Testis (tissue), 2 donors: ENCODE measurements at regions not wholly inside any gene's neighbourhood (a gene's known extent, or its start where the extent isn't known, plus 50 kb on each side); places are given as distances from the start of the nearest gene placed in this dataset.

Source experiments
- DNase-seq: peaks from one replicate; pipeline ENCODE4 v3.0.0-alpha.2; 2019
- H3K27ac ChIP-seq, 2 donors: fragments of 200-600 bp; sonication (generic); one replicate each; pipeline ENCODE4 v1.5.1; 2019
- H3K27me3 ChIP-seq: fragments of 200-600 bp; sonication (generic); one replicate; pipeline ENCODE4 v1.5.1; 2019
- H3K36me3 ChIP-seq: fragments of 200-600 bp; sonication (generic); one replicate; pipeline ENCODE4 v1.5.1; 2017; ENCODE audit warnings: low read depth; ENCODE audit errors: missing control alignments
- H3K4me1 ChIP-seq: fragments of 200-600 bp; sonication (generic); one replicate; pipeline ENCODE4 v1.5.1; 2019
- H3K4me3 ChIP-seq, 2 donors: fragments of 200-600 bp; sonication (generic); one replicate each; pipeline ENCODE4 v1.5.1; 2017 to 2019
- H3K9me3 ChIP-seq: fragments of 200-600 bp; sonication (generic); one replicate; pipeline ENCODE4 v1.5.1; 2017
- POLR2A ChIP-seq: fragments of 450-650 bp; IDR thresholded peaks from one replicate; pipeline ENCODE4 v1.6.1; 2017; ENCODE audit warnings: antibody characterized with exemption, mild to moderate bottlenecking, moderate library complexity
- WGBS, 2 donors: methylation state at CpG; one replicate each; pipeline ENCODE4 v1.1.5; 2018; 5-methylcytosine and 5-hydroxymethylcytosine counted together
- intact Hi-C: fragments of 100-400 bp; cut with DNase I; formaldehyde crosslinking; loops from one replicate; pipeline ENCODE4 v1.15.1; 2023; ENCODE audit warnings: low total_unique reads
- TF ChIP-seq, protein P1 (sequence below), 3 experiments: fragments of 450-650 bp in 2 of 3; fragments of 200-600 bp in 1 of 3; sonication (generic) in 1 of 3; IDR thresholded peaks; one replicate each; pipeline ENCODE4 v1.5.1; 2016 to 2019; ENCODE audit warnings: antibody characterized with exemption in 3 of 3, mild to moderate bottlenecking in 2 of 3, moderate library complexity in 1 of 3

GRCh38 chr20:24892522-24892921 is 56.5 kb upstream of the CST7 start:
- DNase-seq = no peak
- Histone ChIP-seq H3K9me3 (no peaks in the 10 kb centered on the region), H3K4me1 (peaks cover 19% of the 10 kb centered on the region), H3K4me3 (no peak overlapping the region), H3K27ac (no peak overlapping the region), H3K36me3 (no peaks in the 10 kb centered on the region), H3K27me3 (no peaks in the 10 kb centered on the region)
- WGBS, 2 donors = 73 to 78% methylated on average over 8 to 11 of the region's 11 CpGs
- TF ChIP-seq POLR2A = no peak
- TF ChIP-seq, protein P1, sequence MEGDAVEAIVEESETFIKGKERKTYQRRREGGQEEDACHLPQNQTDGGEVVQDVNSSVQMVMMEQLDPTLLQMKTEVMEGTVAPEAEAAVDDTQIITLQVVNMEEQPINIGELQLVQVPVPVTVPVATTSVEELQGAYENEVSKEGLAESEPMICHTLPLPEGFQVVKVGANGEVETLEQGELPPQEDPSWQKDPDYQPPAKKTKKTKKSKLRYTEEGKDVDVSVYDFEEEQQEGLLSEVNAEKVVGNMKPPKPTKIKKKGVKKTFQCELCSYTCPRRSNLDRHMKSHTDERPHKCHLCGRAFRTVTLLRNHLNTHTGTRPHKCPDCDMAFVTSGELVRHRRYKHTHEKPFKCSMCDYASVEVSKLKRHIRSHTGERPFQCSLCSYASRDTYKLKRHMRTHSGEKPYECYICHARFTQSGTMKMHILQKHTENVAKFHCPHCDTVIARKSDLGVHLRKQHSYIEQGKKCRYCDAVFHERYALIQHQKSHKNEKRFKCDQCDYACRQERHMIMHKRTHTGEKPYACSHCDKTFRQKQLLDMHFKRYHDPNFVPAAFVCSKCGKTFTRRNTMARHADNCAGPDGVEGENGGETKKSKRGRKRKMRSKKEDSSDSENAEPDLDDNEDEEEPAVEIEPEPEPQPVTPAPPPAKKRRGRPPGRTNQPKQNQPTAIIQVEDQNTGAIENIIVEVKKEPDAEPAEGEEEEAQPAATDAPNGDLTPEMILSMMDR (IDR thresholded peaks at IDR 0.05) = no peak
- intact Hi-C loops = no loop called here

- Histone ChIP-seq H3K27ac (peak overlapping the region; percentile 45 to 55), H3K9me3 (no peaks in the 10 kb centered on the region), H3K4me3 (no peak overlapping the region), H3K36me3 (no peaks in the 10 kb centered on the region), H3K4me1 (peaks cover 19% of the 10 kb centered on the region), H3K27me3 (no peaks in the 10 kb centered on the region)
- WGBS, 2 donors = 72 to 90% methylated on average over 6 to 10 of the region's 10 CpGs
- DNase-seq = no peak
- TF ChIP-seq, protein P1 (IDR thresholded peaks at IDR 0.05) = no peak
- TF ChIP-seq POLR2A = no peak
- intact Hi-C loops = no loop called here
Measured at GRCh38 chr20:24892931-24893330, 56.1 kb upstream of the CST7 start.

- no peaks in the 10 kb centered on the region for H3K36me3 ChIP-seq
- no peaks in the 10 kb centered on the region for H3K27me3 ChIP-seq
- peaks cover 19% of the 10 kb centered on the region for H3K4me1 ChIP-seq
- WGBS, 2 donors = 61 to 78% methylated on average over 4 of the region's 4 CpGs
- peak overlapping the region; percentile 59 to 65 for H3K27ac ChIP-seq
- no peak for DNase-seq
- no peaks in the 10 kb centered on the region for H3K9me3 ChIP-seq
- no peak overlapping the region for H3K4me3 ChIP-seq
- intact Hi-C loops = no loop called here
- TF ChIP-seq POLR2A = no peak
- TF ChIP-seq, protein P1 (IDR thresholded peaks at IDR 0.05) = no peak
Measured at GRCh38 chr20:24894488-24894887, 54.6 kb upstream of the CST7 start.

GRCh38 chr20:24894967-24895366 is 54.1 kb upstream of the CST7 start:
- peak; percentile 81 for DNase-seq
- no peaks in the 10 kb centered on the region for H3K27me3 ChIP-seq
- peak overlapping the region; percentile 60 to 65 for H3K27ac ChIP-seq
- no peak overlapping the region for H3K4me3 ChIP-seq
- intact Hi-C loops = no loop called here
- TF ChIP-seq, protein P1 (IDR thresholded peaks at IDR 0.05) = no peak
- no peak for TF ChIP-seq POLR2A
- no peaks in the 10 kb centered on the region for H3K36me3 ChIP-seq
- H3K4me1 ChIP-seq = peaks cover 19% of the 10 kb centered on the region
- WGBS, 2 donors = 70 to 79% methylated on average over 1 of the region's 1 CpG
- H3K9me3 ChIP-seq = no peaks in the 10 kb centered on the region

DNA sequence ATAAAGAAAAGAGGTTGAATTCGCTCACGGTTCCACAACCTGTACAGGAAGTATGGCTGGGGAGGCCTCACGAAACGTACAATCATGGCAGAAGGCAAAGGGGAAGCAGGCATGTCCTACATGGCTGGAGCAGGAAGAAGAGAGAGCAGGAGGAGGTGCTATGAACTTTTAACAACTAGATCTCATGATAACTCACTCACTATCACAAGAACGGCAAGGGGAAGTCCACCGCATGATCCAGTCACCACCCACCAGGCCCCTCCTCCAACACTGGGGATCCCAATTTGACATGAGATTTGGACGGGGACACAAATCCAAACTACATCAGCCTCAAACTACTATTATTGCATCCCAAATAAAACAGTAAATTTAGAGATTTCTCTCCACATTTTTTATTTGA is 53.6 kb upstream of the CST7 start:
- no peak for DNase-seq
- WGBS, 2 donors = 61 to 71% methylated on average over 7 of the region's 7 CpGs
- Histone ChIP-seq H3K9me3 (no peaks in the 10 kb centered on the region), H3K27me3 (no peaks in the 10 kb centered on the region), H3K27ac (peak overlapping the region; percentile 12 to 60), H3K36me3 (no peaks in the 10 kb centered on the region), H3K4me1 (peaks cover 19% of the 10 kb centered on the region), H3K4me3 (no peak overlapping the region)
- intact Hi-C loops = no loop called here
- no peak for TF ChIP-seq POLR2A
- TF ChIP-seq, protein P1 (IDR thresholded peaks at IDR 0.05) = no peak
